ENCODE measurements at regions not wholly inside any gene's neighbourhood (a gene's known extent, or its start where the extent isn't known, plus 50 kb on each side); places are given as distances from the start of the nearest gene placed in this dataset.

- TF ChIP-seq MXI1 (IDR thresholded peaks at IDR 0.05; ENCODE audit: low read depth, low read length): no peak
- CTCF ChIA-PET: no interaction called here
- no peaks in the 10 kb centered on the region for H3K27me3 ChIP-seq (ENCODE audit: insufficient read depth)
- no peak overlapping the region for H3K4me3 ChIP-seq (ENCODE audit: low read depth in 2 of 2, low read length in 1 of 2)
- H3K9ac ChIP-seq: no peak overlapping the region
- POLR2A ChIA-PET: no interaction called here
- H4K20me1 ChIP-seq (ENCODE audit: insufficient read depth): no peaks in the 10 kb centered on the region
- H3K4me1 ChIP-seq (ENCODE audit: control insufficient read depth in 1 of 2, insufficient read depth in 2 of 2, low read depth in 1 of 2, low read length in 1 of 2): peaks cover 0 to 10% of the 10 kb centered on the region in 2 experiments; a peak in 1 of 4 replicates
- H3K9me3 ChIP-seq: no peaks in the 10 kb centered on the region
- no peaks in the 10 kb centered on the region for H3K9me2 ChIP-seq
- no peaks in the 10 kb centered on the region for H3K79me2 ChIP-seq (ENCODE audit: insufficient read depth)
- DNase-seq: no peak
- peaks cover 9% of the 10 kb centered on the region for H3F3A ChIP-seq (replicated peaks; ENCODE audit: insufficient read depth)
- no peaks in the 10 kb centered on the region for H3K36me3 ChIP-seq (replicated peaks in 1 of 2; ENCODE audit: control insufficient read depth in 1 of 2, insufficient read depth in 2 of 2, low read length in 1 of 2)
- H2AFZ ChIP-seq (ENCODE audit: low read depth): no peak overlapping the region
- 80% methylated on average over 3 of the region's 4 CpGs for WGBS (ENCODE audit: low lambda C conversion rate)
- no peak overlapping the region for H3K4me2 ChIP-seq
- H3K27ac ChIP-seq (ENCODE audit: low read depth in 2 of 2, low read length in 1 of 2): no peak overlapping the region
Observed at GRCh38 chr5:142204219-142204618, 95.6 kb downstream of the NDFIP1 start.

Data from SK-N-SH (cell line).